ENCODE measurements at regions not wholly inside any gene's neighbourhood (a gene's known extent, or its start where the extent isn't known, plus 50 kb on each side); places are given as distances from the start of the nearest gene placed in this dataset.

GRCh38 chr3:20909511-20909910, 723.5 kb upstream of the SGO1 start:
- POLR2A ChIA-PET, result no interaction called here
- no peak overlapping the region for H3K27ac ChIP-seq (ENCODE audit: extremely low read depth, low read depth, low read length)
- H3K4me3 ChIP-seq (ENCODE audit: low read depth, low read length), result no peak overlapping the region
- no peaks in the 10 kb centered on the region for H3K9me3 ChIP-seq (ENCODE audit: control insufficient read depth, insufficient read depth, low read depth, low read length)
- no peak for TF ChIP-seq ZNF473 (tag by site-specific recombination; IDR thresholded peaks at IDR 0.05)
- no peak for TF ChIP-seq ZNF513 (tag by site-specific recombination; IDR thresholded peaks at IDR 0.05)
- no peak for TF ChIP-seq ZNF19 (tag by site-specific recombination; IDR thresholded peaks at IDR 0.05; ENCODE audit: low read depth)
- TF ChIP-seq ZNF549 (tag by site-specific recombination; IDR thresholded peaks at IDR 0.05), result no peak
- TF ChIP-seq ZNF843 (tag by site-specific recombination; IDR thresholded peaks at IDR 0.05), result no peak
- no peak for TF ChIP-seq ZNF174 (tag by site-specific recombination; IDR thresholded peaks at IDR 0.05)
- no peak for TF ChIP-seq ZBTB48 (tag by site-specific recombination; IDR thresholded peaks at IDR 0.05)
- no peak for TF ChIP-seq ZNF175 (tag by site-specific recombination; IDR thresholded peaks at IDR 0.05)
- no peak for TF ChIP-seq ZNF214 (tag by site-specific recombination; IDR thresholded peaks at IDR 0.05; ENCODE audit: borderline replicate concordance)
- TF ChIP-seq PRDM1 (tag by site-specific recombination; IDR thresholded peaks at IDR 0.05), result no peak
- no peaks in the 10 kb centered on the region for H3K4me1 ChIP-seq (ENCODE audit: control insufficient read depth, insufficient read depth, low read length)
- CTCF ChIA-PET, result no interaction called here
- no peaks in the 10 kb centered on the region for H3K36me3 ChIP-seq (ENCODE audit: control insufficient read depth in 2 of 2, insufficient read depth in 1 of 2, low read length in 2 of 2)

GRCh38 chr3:20905210-20905805, 719.3 kb upstream of the SGO1 start:
- H3K36me3 ChIP-seq (ENCODE audit: control insufficient read depth in 2 of 2, insufficient read depth in 1 of 2, low read length in 2 of 2), result no peaks in the 10 kb centered on the region
- no peak overlapping the region for H3K4me3 ChIP-seq (ENCODE audit: low read depth, low read length)
- no peak overlapping the region for H3K27ac ChIP-seq (ENCODE audit: extremely low read depth, low read depth, low read length)
- ChIA-PET CTCF (no interaction called here), POLR2A (no interaction called here)
- H3K4me1 ChIP-seq (ENCODE audit: control insufficient read depth, insufficient read depth, low read length), result no peaks in the 10 kb centered on the region
- TF ChIP-seq BCL11A (tag by site-specific recombination; IDR thresholded peaks at IDR 0.05; ENCODE audit: low read depth), result no peak
- no peak for TF ChIP-seq KLF8 (tag by site-specific recombination; IDR thresholded peaks at IDR 0.05)
- TF ChIP-seq ZNF600 (tag by site-specific recombination; IDR thresholded peaks at IDR 0.05), result no peak
- no peak for TF ChIP-seq ZNF223 (tag by site-specific recombination; IDR thresholded peaks at IDR 0.05)
- TF ChIP-seq ZNF621 (tag by site-specific recombination; IDR thresholded peaks at IDR 0.05), result no peak
- no peak for TF ChIP-seq ZNF26 (tag by site-specific recombination; IDR thresholded peaks at IDR 0.05)
- no peaks in the 10 kb centered on the region for H3K9me3 ChIP-seq (ENCODE audit: control insufficient read depth, insufficient read depth, low read depth, low read length)

GRCh38 chr3:20904671-20905070, 718.7 kb upstream of the SGO1 start:
- no peak overlapping the region for H3K27ac ChIP-seq (ENCODE audit: extremely low read depth, low read depth, low read length)
- TF ChIP-seq ZNF521 (tag by site-specific recombination; IDR thresholded peaks at IDR 0.05), result no peak
- TF ChIP-seq ZNF843 (tag by site-specific recombination; IDR thresholded peaks at IDR 0.05), result no peak
- TF ChIP-seq ZNF501 (tag by site-specific recombination; IDR thresholded peaks at IDR 0.05), result no peak
- no peak for TF ChIP-seq ZNF792 (tag by site-specific recombination; IDR thresholded peaks at IDR 0.05)
- no peak for TF ChIP-seq ZNF707 (tag by site-specific recombination; IDR thresholded peaks at IDR 0.05)
- no peak for TF ChIP-seq ZNF600 (tag by site-specific recombination; IDR thresholded peaks at IDR 0.05)
- TF ChIP-seq ZNF423 (tag by site-specific recombination; IDR thresholded peaks at IDR 0.05), result no peak
- no peak for TF ChIP-seq ZNF704 (tag by site-specific recombination; IDR thresholded peaks at IDR 0.05)
- no peak for TF ChIP-seq ZNF362 (tag by site-specific recombination; IDR thresholded peaks at IDR 0.05)
- no peak for TF ChIP-seq ZSCAN30 (tag by site-specific recombination; IDR thresholded peaks at IDR 0.05)
- TF ChIP-seq ZBTB26 (tag by site-specific recombination; optimal IDR thresholded peaks at IDR 0.05), result no peak
- no peak for TF ChIP-seq ZXDB (tag by site-specific recombination; IDR thresholded peaks at IDR 0.05)
- no peak for TF ChIP-seq ZNF211 (tag by site-specific recombination; IDR thresholded peaks at IDR 0.05; ENCODE audit: low read depth)
- H3K4me1 ChIP-seq (ENCODE audit: control insufficient read depth, insufficient read depth, low read length), result no peaks in the 10 kb centered on the region
- no peaks in the 10 kb centered on the region for H3K36me3 ChIP-seq (ENCODE audit: control insufficient read depth in 2 of 2, insufficient read depth in 1 of 2, low read length in 2 of 2)
- ChIA-PET POLR2A (no interaction called here), CTCF (no interaction called here)
- H3K4me3 ChIP-seq (ENCODE audit: low read depth, low read length), result no peak overlapping the region
- no peaks in the 10 kb centered on the region for H3K9me3 ChIP-seq (ENCODE audit: control insufficient read depth, insufficient read depth, low read depth, low read length)
